ENCODE measurements at regions not wholly inside any gene's neighbourhood (a gene's known extent, or its start where the extent isn't known, plus 50 kb on each side); places are given as distances from the start of the nearest gene placed in this dataset.

GRCh38 chr9:88782931-88783710 is 208.1 kb upstream of the S1PR3 start:
- Mint-ChIP-seq H3K27ac (no peak overlapping the region), H3K4me3 (no peak overlapping the region), H3K4me1 (ENCODE audit: low read depth) (no peaks in the 10 kb centered on the region), H3K36me3 (no peaks in the 10 kb centered on the region), H3K9me3 (no peaks in the 10 kb centered on the region), H3K27me3 (peaks cover 20% of the 10 kb centered on the region)
- intact Hi-C loops (cut with micrococcal nuclease) = no loop called here
- CTCF ChIA-PET = no interaction called here
- POLR2A ChIA-PET = interaction anchor here (0.9 kb wide), 1 partner anchor 74 kb away, joined by 3 read pairs; no protein-coding TSS in a partner anchor
- DNase-seq = no peak

DNA sequence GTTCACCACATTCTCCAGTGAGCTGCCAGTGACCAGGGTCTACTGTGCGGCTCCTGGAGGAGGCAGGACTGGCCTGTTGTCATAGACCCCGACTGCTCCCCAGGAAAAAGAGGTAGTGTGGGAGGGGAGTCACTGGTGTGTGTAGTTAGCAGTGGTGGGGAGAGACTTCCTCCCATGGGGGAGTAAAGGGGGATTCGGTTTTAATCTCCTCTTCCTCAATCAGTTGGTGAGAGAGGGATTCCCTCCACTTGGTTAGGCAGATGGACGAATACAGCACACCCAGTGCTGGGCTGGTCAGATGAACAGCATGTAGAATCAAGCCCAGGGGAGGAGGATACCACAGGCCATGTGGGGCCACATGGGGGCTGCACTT is 207.6 kb upstream of the S1PR3 start:
- peaks cover 19% of the 10 kb centered on the region for H3K27me3 Mint-ChIP-seq

DNA sequence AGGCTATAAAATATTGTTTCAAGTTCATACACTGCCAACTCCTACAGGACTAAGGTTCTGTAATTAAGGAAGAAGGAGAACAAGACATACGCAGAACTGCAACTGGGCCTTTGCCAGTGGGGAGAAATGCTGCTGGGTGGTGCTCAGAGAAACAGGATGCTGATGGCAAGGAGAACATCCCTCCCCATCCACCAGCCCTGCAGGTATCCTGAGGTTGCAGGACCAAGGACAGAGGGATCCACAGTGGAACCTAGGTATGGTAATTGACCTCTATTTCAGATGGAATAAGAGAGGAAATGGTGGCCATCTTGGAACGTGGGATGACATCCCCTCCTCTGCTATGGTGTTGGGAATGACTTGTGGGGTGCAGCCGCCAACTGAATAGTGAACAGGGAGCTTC is 206.3 kb upstream of the S1PR3 start:
- ChIA-PET POLR2A (no interaction called here), CTCF (no interaction called here)
- H3K4me3 Mint-ChIP-seq = no peak overlapping the region
- H3K27ac Mint-ChIP-seq = no peak overlapping the region
- intact Hi-C loops (cut with micrococcal nuclease) = no loop called here
- H3K27me3 Mint-ChIP-seq = peaks cover 19% of the 10 kb centered on the region
- no peaks in the 10 kb centered on the region for H3K9me3 Mint-ChIP-seq
- no peak for DNase-seq
- H3K4me1 Mint-ChIP-seq (ENCODE audit: low read depth) = peaks cover under 1% of the 10 kb centered on the region
- no peaks in the 10 kb centered on the region for H3K36me3 Mint-ChIP-seq

More for the DNA sequence above, 207.6 kb upstream of the S1PR3 start:
- Mint-ChIP-seq H3K4me3 (no peak overlapping the region), H3K4me1 (ENCODE audit: low read depth) (no peaks in the 10 kb centered on the region), H3K36me3 (no peaks in the 10 kb centered on the region), H3K27ac (no peak overlapping the region), H3K9me3 (no peaks in the 10 kb centered on the region)
- POLR2A ChIA-PET = interaction anchor here (0.9 kb wide), 1 partner anchor 74 kb away, joined by 3 read pairs; no protein-coding TSS in a partner anchor
- CTCF ChIA-PET = no interaction called here
- DNase-seq = no peak
- intact Hi-C loops (cut with micrococcal nuclease) = no loop called here

DNA sequence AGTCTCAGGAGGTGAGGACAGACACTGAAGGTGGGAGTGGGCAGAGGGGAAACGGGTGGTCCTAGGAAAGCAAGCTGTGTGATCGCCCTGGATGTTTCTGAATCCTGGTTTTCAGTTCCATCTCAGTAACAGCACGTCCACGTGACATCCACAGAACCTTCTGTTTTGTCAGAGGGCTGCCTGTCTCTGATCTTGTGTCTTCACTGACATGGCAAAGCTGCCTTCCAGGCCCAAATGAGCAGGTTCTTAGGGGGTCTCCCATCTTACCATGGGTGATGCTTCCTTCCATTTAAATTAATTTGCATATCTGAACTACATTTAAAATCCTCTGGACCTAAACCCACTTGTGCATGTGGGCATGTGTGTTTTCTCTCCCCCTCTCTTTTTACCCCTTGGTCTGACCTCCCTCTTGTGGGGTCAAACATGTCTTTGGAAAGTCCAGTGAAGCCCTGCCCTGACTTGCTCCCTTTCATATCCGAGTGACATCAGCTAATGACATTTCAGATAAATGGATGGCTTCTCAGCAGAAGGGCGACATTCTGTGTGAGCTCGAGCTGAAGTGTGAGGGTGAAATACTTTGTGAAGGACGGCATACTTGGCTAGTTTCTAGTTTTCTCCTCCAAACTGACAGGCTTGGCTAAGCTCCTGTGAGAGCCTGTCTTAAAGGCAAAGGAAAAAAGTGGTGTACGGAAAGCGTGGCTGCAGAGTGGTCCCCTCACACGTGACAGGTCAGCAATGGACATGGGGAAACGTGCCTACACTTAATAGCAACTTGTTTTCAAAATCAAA is 204.8 kb upstream of the S1PR3 start:
- H3K27me3 Mint-ChIP-seq = peaks cover 18% of the 10 kb centered on the region
- no peaks in the 10 kb centered on the region for H3K36me3 Mint-ChIP-seq
- H3K4me1 Mint-ChIP-seq (ENCODE audit: low read depth) = peaks cover 6% of the 10 kb centered on the region
- CTCF ChIA-PET = no interaction called here
- H3K9me3 Mint-ChIP-seq = no peaks in the 10 kb centered on the region
- no peak overlapping the region for H3K27ac Mint-ChIP-seq
- POLR2A ChIA-PET = no interaction called here
- intact Hi-C loops (cut with micrococcal nuclease) = no loop called here
- no peak for DNase-seq
- H3K4me3 Mint-ChIP-seq = no peak overlapping the region

GRCh38 chr9:88789785-88790184 is 201.5 kb upstream of the S1PR3 start:
- no peak for DNase-seq
- Mint-ChIP-seq H3K36me3 (no peaks in the 10 kb centered on the region), H3K4me1 (ENCODE audit: low read depth) (peaks cover 10% of the 10 kb centered on the region), H3K27me3 (peaks cover 9% of the 10 kb centered on the region), H3K4me3 (no peak overlapping the region), H3K9me3 (no peaks in the 10 kb centered on the region), H3K27ac (no peak overlapping the region)
- ChIA-PET POLR2A (no interaction called here), CTCF (no interaction called here)
- intact Hi-C loops (cut with micrococcal nuclease) = no loop called here

- Mint-ChIP-seq H3K4me1 (ENCODE audit: low read depth) (peaks cover 10% of the 10 kb centered on the region), H3K27ac (no peak overlapping the region), H3K9me3 (peaks cover 3% of the 10 kb centered on the region), H3K36me3 (no peaks in the 10 kb centered on the region), H3K27me3 (peaks cover 6% of the 10 kb centered on the region), H3K4me3 (no peak overlapping the region)
- DNase-seq = no peak
- intact Hi-C loops (cut with micrococcal nuclease) = no loop called here
- ChIA-PET CTCF (no interaction called here), POLR2A (no interaction called here)
Measured at GRCh38 chr9:88791105-88791805, 200.0 kb upstream of the S1PR3 start.

DNA sequence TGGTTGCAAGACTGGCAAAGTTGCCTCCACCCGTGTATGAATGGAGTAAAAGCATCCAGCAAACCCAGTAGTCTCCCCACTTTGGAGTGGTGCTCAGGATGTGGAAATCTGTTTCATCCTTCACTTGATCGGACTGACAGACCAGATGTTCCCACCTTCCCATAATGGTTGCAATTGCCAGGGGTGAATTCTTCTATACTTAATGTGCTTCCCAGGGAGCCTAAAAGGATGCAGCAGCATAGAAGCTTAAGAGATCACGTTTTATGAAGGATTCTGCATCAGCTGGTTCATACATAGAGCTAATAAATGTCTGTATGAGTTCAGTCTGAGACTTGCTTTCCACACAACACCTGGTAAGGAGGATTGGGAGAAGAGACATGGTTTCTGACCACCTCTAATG is 198.8 kb upstream of the S1PR3 start:
- Mint-ChIP-seq H3K27ac (no peak overlapping the region), H3K36me3 (no peaks in the 10 kb centered on the region), H3K9me3 (peaks cover 4% of the 10 kb centered on the region), H3K27me3 (peaks cover 6% of the 10 kb centered on the region), H3K4me1 (ENCODE audit: low read depth) (peaks cover 10% of the 10 kb centered on the region), H3K4me3 (no peak overlapping the region)
- intact Hi-C loops (cut with micrococcal nuclease) = no loop called here
- DNase-seq = no peak
- ChIA-PET CTCF (no interaction called here), POLR2A (no interaction called here)

GRCh38 chr9:88794100-88794499 is 197.2 kb upstream of the S1PR3 start:
- CTCF ChIA-PET = no interaction called here
- H3K27me3 Mint-ChIP-seq = peaks cover 2% of the 10 kb centered on the region
- no peak for DNase-seq
- H3K9me3 Mint-ChIP-seq = peaks cover 4% of the 10 kb centered on the region
- H3K36me3 Mint-ChIP-seq = no peaks in the 10 kb centered on the region
- POLR2A ChIA-PET = no interaction called here
- no peak overlapping the region for H3K27ac Mint-ChIP-seq
- peaks cover 10% of the 10 kb centered on the region for H3K4me1 Mint-ChIP-seq (ENCODE audit: low read depth)
- H3K4me3 Mint-ChIP-seq = no peak overlapping the region
- intact Hi-C loops (cut with micrococcal nuclease) = no loop called here

- H3K9me3 Mint-ChIP-seq = peaks cover 4% of the 10 kb centered on the region
- intact Hi-C loops (cut with micrococcal nuclease) = no loop called here
- POLR2A ChIA-PET = no interaction called here
- no peaks in the 10 kb centered on the region for H3K36me3 Mint-ChIP-seq
- no peak overlapping the region for H3K4me3 Mint-ChIP-seq
- peaks cover 4% of the 10 kb centered on the region for H3K27me3 Mint-ChIP-seq
- H3K4me1 Mint-ChIP-seq (ENCODE audit: low read depth) = no peaks in the 10 kb centered on the region
- no peak overlapping the region for H3K27ac Mint-ChIP-seq
- CTCF ChIA-PET = no interaction called here
- DNase-seq = no peak
Measured at GRCh38 chr9:88796947-88797346, 194.3 kb upstream of the S1PR3 start.

- H3K27me3 Mint-ChIP-seq = peaks cover 10% of the 10 kb centered on the region
- no peak overlapping the region for H3K27ac Mint-ChIP-seq
- H3K4me1 Mint-ChIP-seq (ENCODE audit: low read depth) = no peaks in the 10 kb centered on the region
- ChIA-PET POLR2A (no interaction called here), CTCF (no interaction called here)
- peaks cover 4% of the 10 kb centered on the region for H3K9me3 Mint-ChIP-seq
- no peak overlapping the region for H3K4me3 Mint-ChIP-seq
- intact Hi-C loops (cut with micrococcal nuclease) = no loop called here
- H3K36me3 Mint-ChIP-seq = no peaks in the 10 kb centered on the region
- DNase-seq = no peak
Measured at GRCh38 chr9:88798476-88798875, 192.8 kb upstream of the S1PR3 start.

DNA sequence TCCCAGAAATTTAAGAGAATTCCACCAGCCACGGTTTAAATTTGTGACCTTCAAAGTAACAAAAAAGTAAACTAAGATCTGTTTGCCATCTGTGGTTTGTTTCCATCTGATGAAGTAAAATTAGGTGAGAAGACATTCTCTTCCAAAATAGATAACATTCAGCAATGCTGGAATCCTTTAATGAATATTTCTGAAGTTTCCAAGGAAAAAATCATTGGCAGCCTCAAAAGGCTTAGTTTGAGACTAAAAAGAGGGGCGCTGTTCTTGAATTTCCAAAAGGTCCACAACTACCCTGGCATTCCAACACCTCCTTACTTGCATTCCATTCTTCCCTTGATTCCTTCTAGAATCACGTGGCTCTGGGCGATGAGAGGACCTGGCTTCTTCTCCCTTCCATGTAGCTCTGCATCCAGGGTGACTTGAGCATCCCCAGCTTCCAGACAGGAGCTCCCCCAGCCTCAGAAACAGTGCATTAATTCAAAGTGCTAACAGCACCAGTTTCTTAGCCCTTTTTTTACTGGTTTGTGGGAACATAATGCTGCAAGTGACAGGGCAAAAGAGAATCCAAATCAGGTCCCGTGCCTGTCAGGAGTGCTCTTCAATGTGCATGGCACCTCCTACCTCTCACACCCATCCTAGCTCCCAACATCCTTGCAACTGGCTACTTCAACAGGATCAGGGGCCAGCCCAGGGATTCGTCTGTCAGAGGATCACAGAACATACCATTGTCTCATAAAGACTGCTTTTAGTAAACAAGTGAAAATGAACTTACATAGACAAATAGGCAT is 191.5 kb upstream of the S1PR3 start:
- peaks cover 20% of the 10 kb centered on the region for H3K27me3 Mint-ChIP-seq
- peaks cover 4% of the 10 kb centered on the region for H3K9me3 Mint-ChIP-seq
- intact Hi-C loops (cut with micrococcal nuclease) = no loop called here
- H3K4me1 Mint-ChIP-seq (ENCODE audit: low read depth) = no peaks in the 10 kb centered on the region
- no peak for DNase-seq
- H3K4me3 Mint-ChIP-seq = no peak overlapping the region
- no peak overlapping the region for H3K27ac Mint-ChIP-seq
- no peaks in the 10 kb centered on the region for H3K36me3 Mint-ChIP-seq
- ChIA-PET POLR2A (no interaction called here), CTCF (interaction anchor here (0.9 kb wide), 1 partner anchor 201 kb away, joined by 4 read pairs; no protein-coding TSS in a partner anchor)

- peaks cover 20% of the 10 kb centered on the region for H3K27me3 Mint-ChIP-seq
- H3K36me3 Mint-ChIP-seq = no peaks in the 10 kb centered on the region
- ChIA-PET POLR2A (no interaction called here), CTCF (interaction anchor here (0.9 kb wide), 1 partner anchor 201 kb away, joined by 4 read pairs; no protein-coding TSS in a partner anchor)
- intact Hi-C loops (cut with micrococcal nuclease) = no loop called here
- no peak overlapping the region for H3K27ac Mint-ChIP-seq
- peaks cover 4% of the 10 kb centered on the region for H3K9me3 Mint-ChIP-seq
- DNase-seq = no peak
- no peaks in the 10 kb centered on the region for H3K4me1 Mint-ChIP-seq (ENCODE audit: low read depth)
- no peak overlapping the region for H3K4me3 Mint-ChIP-seq
Measured at GRCh38 chr9:88800329-88800682, 191.0 kb upstream of the S1PR3 start.
